Loucy (cell line): ENCODE measurements at regions not wholly inside any gene's neighbourhood (a gene's known extent, or its start where the extent isn't known, plus 50 kb on each side); places are given as distances from the start of the nearest gene placed in this dataset.

ENCODE experiments used
- H2AFZ ChIP-seq: fragments of 200-600 bp; sonication (generic); 2 replicates; pipeline ENCODE4 v1.6.0; 2016; ENCODE audit warnings: antibody characterized with exemption, mild to moderate bottlenecking, low read length, moderate library complexity
- H3F3A ChIP-seq: fragments of 200-600 bp; 2 replicates; pipeline ENCODE4 v1.6.0; 2016; ENCODE audit warnings: antibody characterized with exemption, low read depth, mild to moderate bottlenecking
- H3K27me3 ChIP-seq: fragments of 200-600 bp; sonication (generic); 2 replicates; pipeline ENCODE4 v1.6.1; 2014; ENCODE audit warnings: low read length, mild to moderate bottlenecking; ENCODE audit not compliant: insufficient read depth, poor library complexity, severe bottlenecking
- H3K36me3 ChIP-seq: fragments of 200-600 bp; sonication (generic); 2 replicates; pipeline ENCODE4 v1.6.1; 2016; ENCODE audit warnings: low read length; ENCODE audit not compliant: insufficient read depth
- H3K4me1 ChIP-seq: fragments of 200-600 bp; sonication (generic); 2 replicates; pipeline ENCODE4 v1.5.1; 2014; ENCODE audit warnings: low read length, mild to moderate bottlenecking; ENCODE audit not compliant: insufficient read depth, poor library complexity, severe bottlenecking
- H3K4me2 ChIP-seq: fragments of 200-600 bp; sonication (generic); 2 replicates; pipeline ENCODE4 v1.6.0; 2014; ENCODE audit warnings: antibody characterized with exemption, low read length, low read depth, mild to moderate bottlenecking; ENCODE audit not compliant: poor library complexity, severe bottlenecking
- H3K4me3 ChIP-seq: fragments of 200-600 bp; sonication (generic); 2 replicates; pipeline ENCODE4 v1.5.1; 2014; ENCODE audit warnings: low read length, mild to moderate bottlenecking, mixed read lengths; ENCODE audit not compliant: poor library complexity, severe bottlenecking
- H3K79me2 ChIP-seq: fragments of 200-600 bp; sonication (generic); 2 replicates; pipeline ENCODE4 v1.6.1; 2014; ENCODE audit warnings: low read length; ENCODE audit not compliant: insufficient read depth
- H3K9ac ChIP-seq: fragments of 200-600 bp; sonication (generic); 2 replicates; pipeline ENCODE4 v1.6.0; 2014; ENCODE audit warnings: mild to moderate bottlenecking, low read depth, low read length, moderate library complexity; ENCODE audit not compliant: poor library complexity, severe bottlenecking
- H3K9me2 ChIP-seq: fragments of 200-600 bp; sonication (generic); replicated peaks from 2 replicates; pipeline ENCODE4 v1.6.1; 2016; ENCODE audit warnings: low read depth, low read length, mixed read lengths
- H3K9me3 ChIP-seq: fragments of 200-600 bp; sonication (generic); 2 replicates; pipeline ENCODE4 v1.6.1; 2014; ENCODE audit warnings: mild to moderate bottlenecking, antibody characterized with exemption, low read length, low read depth; ENCODE audit not compliant: insufficient read depth
- H4K20me1 ChIP-seq: fragments of 200-600 bp; sonication (generic); 2 replicates; pipeline ENCODE4 v1.6.0; 2014; ENCODE audit warnings: antibody characterized with exemption, low read length, mild to moderate bottlenecking; ENCODE audit not compliant: insufficient read depth, poor library complexity, severe bottlenecking
- EZH2phosphoT487 ChIP-seq: fragments of 200-600 bp; IDR thresholded peaks from 2 replicates; pipeline ENCODE4 v1.6.1; 2018; ENCODE audit warnings: antibody characterized with exemption, mild to moderate bottlenecking, moderate library complexity, borderline replicate concordance
- TF ChIP-seq, protein P1 (sequence below): fragments of 200-600 bp; sonication (generic); conservative IDR thresholded peaks from 2 replicates; pipeline ENCODE4 v1.5.1; 2014; ENCODE audit warnings: mild to moderate bottlenecking, antibody characterized with exemption, low read length

DNA sequence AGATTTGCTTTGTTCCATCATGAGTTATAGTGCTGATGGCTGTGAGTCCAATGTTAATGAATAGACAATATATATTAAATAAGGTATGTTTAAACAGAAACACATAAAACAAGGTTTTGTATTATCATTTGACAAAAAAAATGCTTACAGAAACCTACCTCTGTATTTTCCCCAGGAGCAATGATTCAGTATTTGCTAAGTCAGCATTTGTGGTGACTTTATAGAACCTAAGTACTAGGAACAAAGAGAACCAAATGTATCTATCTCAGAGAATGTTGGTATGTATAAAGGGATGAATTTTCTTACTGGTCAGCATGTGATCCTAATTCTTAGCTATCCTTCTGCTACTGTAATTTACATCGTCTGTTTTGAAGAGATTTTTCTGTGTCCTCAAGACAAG is 421.5 kb upstream of the SEL1L start:
- Histone ChIP-seq H2AFZ (no peak overlapping the region), H3K9me3 (no peaks in the 10 kb centered on the region), H3K9me2 (no peaks in the 10 kb centered on the region), H3K79me2 (no peaks in the 10 kb centered on the region), H3K4me2 (no peak overlapping the region), H3K36me3 (no peaks in the 10 kb centered on the region), H3K4me1 (no peaks in the 10 kb centered on the region), H3K4me3 (no peak overlapping the region), H3K9ac (no peak overlapping the region), H4K20me1 (no peaks in the 10 kb centered on the region), H3F3A (no peaks in the 10 kb centered on the region), H3K27me3 (no peaks in the 10 kb centered on the region)
- TF ChIP-seq EZH2phosphoT487, result no peak
- TF ChIP-seq, protein P1, sequence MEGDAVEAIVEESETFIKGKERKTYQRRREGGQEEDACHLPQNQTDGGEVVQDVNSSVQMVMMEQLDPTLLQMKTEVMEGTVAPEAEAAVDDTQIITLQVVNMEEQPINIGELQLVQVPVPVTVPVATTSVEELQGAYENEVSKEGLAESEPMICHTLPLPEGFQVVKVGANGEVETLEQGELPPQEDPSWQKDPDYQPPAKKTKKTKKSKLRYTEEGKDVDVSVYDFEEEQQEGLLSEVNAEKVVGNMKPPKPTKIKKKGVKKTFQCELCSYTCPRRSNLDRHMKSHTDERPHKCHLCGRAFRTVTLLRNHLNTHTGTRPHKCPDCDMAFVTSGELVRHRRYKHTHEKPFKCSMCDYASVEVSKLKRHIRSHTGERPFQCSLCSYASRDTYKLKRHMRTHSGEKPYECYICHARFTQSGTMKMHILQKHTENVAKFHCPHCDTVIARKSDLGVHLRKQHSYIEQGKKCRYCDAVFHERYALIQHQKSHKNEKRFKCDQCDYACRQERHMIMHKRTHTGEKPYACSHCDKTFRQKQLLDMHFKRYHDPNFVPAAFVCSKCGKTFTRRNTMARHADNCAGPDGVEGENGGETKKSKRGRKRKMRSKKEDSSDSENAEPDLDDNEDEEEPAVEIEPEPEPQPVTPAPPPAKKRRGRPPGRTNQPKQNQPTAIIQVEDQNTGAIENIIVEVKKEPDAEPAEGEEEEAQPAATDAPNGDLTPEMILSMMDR, result no peak

DNA sequence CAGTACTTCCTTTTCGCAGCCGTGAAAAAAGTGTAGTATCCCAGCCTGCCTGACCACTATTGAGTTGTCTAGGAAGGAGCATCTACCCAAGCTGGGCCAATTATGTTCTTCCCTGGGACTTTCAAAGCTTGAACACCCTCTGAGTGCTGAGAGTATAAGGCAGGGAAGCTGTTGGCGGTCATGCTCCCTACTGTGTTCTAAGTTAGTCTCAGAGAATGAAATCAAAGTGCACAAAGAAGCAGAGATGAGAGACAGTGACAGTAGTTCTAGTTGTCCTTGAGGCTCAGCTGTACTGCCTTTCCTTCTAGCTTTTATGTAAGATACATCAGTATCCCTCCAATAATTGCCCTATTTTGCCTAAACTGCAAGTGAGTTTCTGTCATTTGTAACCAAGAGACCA is 427.1 kb upstream of the SEL1L start:
- no peaks in the 10 kb centered on the region for H3K27me3 ChIP-seq
- no peaks in the 10 kb centered on the region for H3K9me3 ChIP-seq
- no peaks in the 10 kb centered on the region for H4K20me1 ChIP-seq
- no peaks in the 10 kb centered on the region for H3K4me1 ChIP-seq
- no peaks in the 10 kb centered on the region for H3K79me2 ChIP-seq
- no peaks in the 10 kb centered on the region for H3F3A ChIP-seq
- no peaks in the 10 kb centered on the region for H3K9me2 ChIP-seq
- H3K4me2 ChIP-seq, result no peak overlapping the region
- TF ChIP-seq EZH2phosphoT487, result no peak
- TF ChIP-seq, protein P1, result no peak
- H3K4me3 ChIP-seq, result no peak overlapping the region
- no peak overlapping the region for H2AFZ ChIP-seq
- no peak overlapping the region for H3K9ac ChIP-seq
- H3K36me3 ChIP-seq, result no peaks in the 10 kb centered on the region

DNA sequence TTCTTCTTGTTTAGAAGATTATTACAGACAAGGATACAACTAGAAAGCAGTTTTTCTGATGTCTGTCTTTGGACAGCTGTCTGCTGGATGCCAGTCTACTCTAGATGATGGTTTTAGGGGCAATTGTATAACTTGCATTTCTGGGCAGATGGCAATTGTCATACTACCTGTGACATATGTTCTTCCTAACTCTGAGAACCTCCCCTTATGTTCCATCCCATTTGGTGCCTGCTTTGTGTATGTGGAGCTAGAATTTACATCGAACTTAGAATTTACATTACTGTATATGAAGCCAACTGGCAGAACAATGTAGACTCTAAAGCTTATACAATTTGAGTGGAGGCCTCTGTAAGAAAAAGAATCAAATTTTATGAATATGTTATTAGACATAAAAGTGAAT is 430.2 kb upstream of the SEL1L start:
- Histone ChIP-seq H3K9me2 (no peaks in the 10 kb centered on the region), H3K36me3 (no peaks in the 10 kb centered on the region), H3K4me3 (no peak overlapping the region), H3K9ac (no peak overlapping the region), H3K9me3 (peaks cover 2% of the 10 kb centered on the region; the same call in 1 of the 2 replicates), H4K20me1 (no peaks in the 10 kb centered on the region), H3K79me2 (no peaks in the 10 kb centered on the region), H3K4me2 (no peak overlapping the region), H3K27me3 (no peaks in the 10 kb centered on the region), H3K4me1 (no peaks in the 10 kb centered on the region), H3F3A (no peaks in the 10 kb centered on the region), H2AFZ (no peak overlapping the region)
- TF ChIP-seq, protein P1, result no peak
- no peak for TF ChIP-seq EZH2phosphoT487
